GM18498 (cell line): ENCODE measurements at regions not wholly inside any gene's neighbourhood (a gene's known extent, or its start where the extent isn't known, plus 50 kb on each side); places are given as distances from the start of the nearest gene placed in this dataset.
"Not testable (repeated sequence)": the region's sequence is repeated elsewhere in the genome, so short reads cannot be mapped to it uniquely, and the experiment has no call there.

Source experiments
- ATAC-seq: cut with Tn5 transposase; IDR thresholded peaks from one replicate; pipeline ENCODE4 v1.9.1; 2021; ENCODE audit warnings: mild to moderate bottlenecking, moderate library complexity; ENCODE audit not compliant: unreplicated experiment

DNA sequence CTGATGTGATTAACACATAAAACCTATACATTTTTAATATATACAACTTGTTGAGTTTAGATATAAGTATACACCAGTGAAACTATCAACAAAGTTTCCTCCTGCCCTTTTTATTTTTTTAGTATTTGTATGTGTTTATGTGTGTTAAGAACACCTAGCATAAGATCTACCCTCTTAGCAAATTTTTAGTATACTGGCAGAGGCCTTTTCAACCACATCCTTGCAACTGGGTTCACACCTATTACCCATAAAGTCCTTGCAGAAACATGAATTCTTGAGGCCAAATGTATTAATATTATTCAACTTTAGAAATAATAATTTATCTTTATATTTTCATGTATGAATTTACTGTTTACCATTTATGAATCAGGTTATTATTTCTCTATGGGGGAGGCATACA is 119.7 kb upstream of the CRIM1 start:
- ATAC-seq, result no peak

GRCh38 chr2:36235426-36235825 is 120.2 kb upstream of the CRIM1 start:
- ATAC-seq, result no peak

GRCh38 chr2:36223259-36223658 is 132.3 kb upstream of the CRIM1 start:
- no peak for ATAC-seq

- ATAC-seq, result no peak
Observed at GRCh38 chr2:36222485-36222884, 133.1 kb upstream of the CRIM1 start.

DNA sequence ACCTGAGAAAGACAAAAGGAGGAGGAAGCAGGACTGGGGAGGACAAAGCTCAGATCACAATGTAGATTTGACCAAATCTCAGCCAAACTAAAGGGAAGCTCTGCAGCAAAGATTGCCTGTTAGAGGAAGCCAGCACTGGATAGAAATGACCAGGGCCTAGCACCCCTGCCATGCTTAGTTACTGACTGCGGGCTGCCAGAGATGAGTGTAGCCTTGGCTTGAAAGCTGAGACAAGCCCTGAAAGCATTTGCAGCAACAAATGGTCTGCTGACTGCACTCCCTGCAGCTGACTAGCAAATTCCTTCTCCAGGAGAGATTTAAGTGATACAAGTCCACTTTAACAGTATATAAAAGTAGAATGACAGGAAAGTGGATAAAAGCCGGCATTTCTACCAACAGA is 140.9 kb upstream of the CRIM1 start:
- no peak for ATAC-seq

DNA sequence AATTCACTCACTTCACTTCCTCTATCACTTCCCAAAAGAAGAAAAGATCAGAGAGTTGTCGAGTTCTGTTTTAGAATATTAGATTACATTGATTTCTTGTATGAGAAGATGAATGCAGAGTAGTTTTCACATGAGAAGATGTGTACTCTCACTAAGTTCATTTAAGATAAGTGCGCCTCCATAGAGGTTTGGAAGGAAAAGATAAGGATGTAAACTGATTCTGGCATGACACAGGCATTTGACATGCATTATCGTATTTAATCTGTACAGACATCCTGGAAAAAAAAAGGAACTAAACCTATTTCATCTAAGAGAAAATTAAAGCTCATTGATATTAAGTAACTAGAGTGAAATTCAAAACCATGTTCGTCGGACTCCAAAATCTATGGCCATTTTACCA is 152.2 kb upstream of the CRIM1 start:
- no peak for ATAC-seq

DNA sequence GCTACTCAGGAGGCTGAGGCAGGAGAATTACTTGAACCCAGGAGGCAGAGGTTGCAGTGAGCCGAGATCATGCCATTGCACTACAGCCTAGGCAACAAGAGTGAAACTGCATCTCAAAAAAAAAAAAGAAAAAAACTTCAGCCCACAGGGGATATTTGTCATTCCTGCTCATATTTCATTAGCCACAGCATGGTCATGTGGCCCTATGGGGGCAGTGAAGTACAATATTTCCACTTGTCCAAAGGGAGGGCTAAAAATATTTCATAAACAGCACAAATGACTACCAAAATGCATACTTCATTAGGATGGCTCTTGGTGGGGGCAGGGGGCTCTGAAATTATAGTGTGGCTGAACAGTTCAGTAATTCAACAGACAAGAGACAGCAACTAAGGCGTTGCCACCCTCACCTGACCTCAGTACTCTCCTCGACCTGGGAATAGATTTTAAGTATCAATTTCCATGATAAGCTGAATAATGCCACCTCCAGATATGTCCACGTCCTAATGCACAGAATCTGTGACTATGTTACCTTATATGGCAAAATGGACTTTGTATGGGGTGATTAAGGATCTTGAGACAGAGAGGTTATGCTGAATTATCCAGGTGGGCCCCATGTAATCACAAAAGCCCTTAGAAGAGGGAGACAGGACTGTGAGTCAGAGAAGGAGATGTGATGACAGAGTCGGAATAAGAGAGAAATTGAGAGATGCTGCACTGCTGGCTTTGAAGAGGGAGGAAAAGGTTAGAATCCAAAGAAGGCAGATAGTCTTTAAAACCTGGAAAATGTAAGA is 158.2 kb upstream of the CRIM1 start:
- no peak for ATAC-seq

DNA sequence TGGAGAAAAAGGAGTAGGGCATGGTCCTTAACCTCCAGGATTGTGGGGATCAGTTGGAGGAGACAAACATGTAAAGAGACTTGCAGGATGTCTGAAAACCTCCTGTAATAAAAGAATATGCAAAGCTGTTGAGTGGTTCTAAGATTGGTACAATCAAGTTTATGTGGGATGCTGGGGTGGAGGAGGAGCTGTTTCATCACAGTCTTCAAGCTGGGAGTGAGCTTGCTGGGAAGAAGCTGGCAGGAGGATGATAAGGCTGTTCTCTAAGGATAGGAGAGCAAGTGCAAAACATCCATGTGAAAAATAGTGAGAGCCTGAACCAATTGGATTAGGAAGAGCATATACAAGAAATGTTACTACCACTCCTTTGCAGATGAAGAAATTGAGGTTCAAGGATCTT is 161.9 kb upstream of the CRIM1 start:
- no peak for ATAC-seq

DNA sequence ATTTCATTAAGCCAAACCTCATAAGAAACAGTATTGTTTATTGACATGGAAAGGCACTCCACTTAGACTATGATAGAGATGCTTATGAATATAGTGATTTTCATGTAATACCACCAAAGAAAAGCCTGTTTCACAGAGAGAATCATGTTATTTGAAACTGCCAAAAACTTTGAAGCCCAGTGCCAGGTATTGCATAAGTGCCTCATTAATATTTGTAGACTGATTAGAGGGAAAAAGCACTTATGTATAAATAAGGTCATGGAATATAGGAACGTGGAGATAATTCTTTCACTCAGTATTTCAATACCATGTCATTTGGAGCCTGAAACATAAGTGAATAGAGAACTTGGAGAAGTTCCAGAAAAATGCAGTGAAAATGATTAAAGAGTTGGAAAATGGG is 162.6 kb upstream of the CRIM1 start:
- no peak for ATAC-seq

- no peak for ATAC-seq
Observed at GRCh38 chr2:36190097-36190496, 165.5 kb upstream of the CRIM1 start.

GRCh38 chr2:36185624-36186023 is 170.0 kb upstream of the CRIM1 start:
- no peak for ATAC-seq

- ATAC-seq, result no peak
Observed at GRCh38 chr2:36184848-36185247, 170.7 kb upstream of the CRIM1 start.

- ATAC-seq, result not testable (repeated sequence)
Observed at GRCh38 chr2:36180789-36181482, 174.6 kb upstream of the CRIM1 start.

GRCh38 chr2:36180293-36180692 is 175.3 kb upstream of the CRIM1 start:
- not testable (repeated sequence) for ATAC-seq

GRCh38 chr2:36179668-36180269 is 175.8 kb upstream of the CRIM1 start:
- not testable (repeated sequence) for ATAC-seq

GRCh38 chr2:36178384-36178783 is 177.2 kb upstream of the CRIM1 start:
- ATAC-seq, result no peak

DNA sequence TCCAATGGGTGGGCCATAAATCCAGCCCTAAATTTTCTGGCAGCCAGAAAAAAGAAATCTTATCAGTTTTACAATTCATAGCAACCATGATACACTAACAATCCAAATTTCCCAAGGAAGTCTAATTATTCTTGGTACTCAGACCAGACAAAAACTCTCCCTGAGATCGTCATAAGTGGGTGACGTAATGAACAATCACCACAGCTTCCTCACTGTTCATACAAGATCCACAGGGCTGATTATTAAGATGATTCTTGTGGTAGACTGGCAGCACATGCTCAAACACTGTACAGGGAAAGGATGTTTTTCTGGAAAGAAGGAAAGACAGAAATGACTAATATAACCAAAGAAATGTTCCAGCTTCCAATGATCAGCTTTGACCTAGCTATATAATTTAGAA is 178.3 kb upstream of the CRIM1 start:
- ATAC-seq, result no peak

- ATAC-seq, result no peak
Observed at GRCh38 chr2:36174920-36175319, 180.7 kb upstream of the CRIM1 start.

DNA sequence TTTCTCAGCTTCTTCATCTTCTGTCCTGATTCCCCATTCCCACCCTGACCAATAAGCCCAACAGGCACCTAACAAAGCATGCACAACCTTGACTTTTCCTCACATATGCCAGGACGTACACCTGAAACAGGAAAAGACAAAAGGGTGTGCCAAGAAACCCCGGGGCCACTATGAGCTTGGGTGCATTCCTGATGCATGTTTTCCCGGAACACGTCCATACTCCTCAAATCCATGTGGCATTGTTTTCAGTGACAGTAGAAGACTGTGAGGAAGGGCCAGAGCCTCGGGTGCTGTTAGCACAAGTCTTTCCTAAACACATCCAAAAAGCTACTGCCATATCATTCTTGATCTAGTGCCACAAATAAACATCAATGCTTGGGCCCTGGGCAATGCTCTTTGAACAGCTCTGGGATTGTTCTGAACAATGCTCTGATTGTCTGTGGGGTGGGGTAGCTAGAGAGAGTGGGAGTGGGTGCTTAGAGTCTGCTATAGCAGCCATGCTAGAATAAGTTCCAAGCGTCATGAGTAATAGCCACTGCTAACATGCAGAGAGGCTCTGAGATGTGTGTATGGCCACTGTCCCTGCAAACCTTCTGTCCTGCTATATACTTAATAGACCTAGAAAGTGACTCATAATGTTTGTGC is 181.7 kb upstream of the CRIM1 start:
- no peak for ATAC-seq

DNA sequence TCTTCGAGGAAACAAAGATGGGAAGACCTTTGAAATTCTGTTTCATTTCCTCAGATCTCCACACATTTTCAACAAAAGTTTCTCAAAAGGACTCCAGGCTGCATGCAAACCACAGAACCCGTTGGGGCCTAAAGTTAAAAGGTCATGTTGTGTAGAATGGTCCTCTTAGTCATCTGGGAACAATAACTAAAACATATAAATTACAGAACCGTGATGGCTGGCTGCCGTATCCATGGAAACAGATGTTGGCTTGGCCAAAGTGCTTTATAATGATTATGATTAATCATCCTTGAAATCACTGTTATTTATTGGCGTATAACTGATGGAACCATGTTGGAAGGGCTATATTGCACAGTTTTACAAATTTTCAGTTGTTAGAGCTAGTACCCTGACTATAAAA is 182.8 kb upstream of the CRIM1 start:
- ATAC-seq, result no peak

GRCh38 chr2:36170805-36171204 is 184.8 kb upstream of the CRIM1 start:
- ATAC-seq, result no peak

DNA sequence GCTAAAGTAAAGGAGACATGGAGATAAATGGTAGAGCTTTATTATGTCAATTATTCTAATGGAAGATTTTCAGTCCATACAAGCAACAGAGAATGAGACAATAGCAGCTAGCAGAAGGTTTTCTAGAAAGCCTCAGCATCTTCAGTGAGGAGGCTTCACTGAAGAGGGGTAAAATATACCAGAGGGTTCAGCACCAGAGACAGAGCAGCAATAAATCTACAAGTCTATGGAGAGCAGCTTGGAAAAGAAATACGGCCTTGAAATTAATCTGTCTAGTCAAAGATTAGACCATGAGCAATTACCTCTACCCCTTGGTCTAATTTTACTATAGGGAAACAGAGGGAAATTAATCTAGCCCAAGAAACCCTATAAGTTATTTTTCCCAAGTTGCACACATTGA is 185.7 kb upstream of the CRIM1 start:
- no peak for ATAC-seq
